ENCODE measurements at regions not wholly inside any gene's neighbourhood (a gene's known extent, or its start where the extent isn't known, plus 50 kb on each side); places are given as distances from the start of the nearest gene placed in this dataset.

DNA sequence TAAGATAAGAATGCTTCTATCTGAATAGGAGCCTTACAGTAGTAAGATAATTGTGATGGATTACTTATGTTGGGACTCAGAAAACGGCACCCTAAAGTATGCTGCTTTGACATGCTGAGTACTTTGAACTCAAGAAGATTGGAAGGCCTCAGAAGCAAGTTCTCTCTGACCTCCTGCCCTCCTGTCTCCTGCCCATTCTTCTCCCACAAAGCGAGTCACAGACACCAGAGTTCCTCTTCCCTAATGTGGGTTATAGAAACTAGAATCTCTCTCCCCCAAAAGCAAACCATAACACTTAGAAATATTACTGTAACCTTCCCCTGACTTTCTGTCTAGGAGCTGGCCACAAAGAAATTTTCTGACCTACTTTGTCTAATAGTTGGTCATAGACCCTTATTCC lies 76.5 kb downstream of the DDIT4L start:
- H3K36me3 ChIP-seq (replicated peaks; ENCODE audit: insufficient read depth, low read depth): no peaks in the 10 kb centered on the region
- H2AFZ ChIP-seq: no peak overlapping the region
- WGBS (ENCODE audit: low lambda C conversion rate, missing lambda C conversion rate): 65% methylated on average over 2 of the region's 2 CpGs
- H3K27ac ChIP-seq: no peak overlapping the region
- no peaks in the 10 kb centered on the region for H3K27me3 ChIP-seq
- TF ChIP-seq, protein P1, sequence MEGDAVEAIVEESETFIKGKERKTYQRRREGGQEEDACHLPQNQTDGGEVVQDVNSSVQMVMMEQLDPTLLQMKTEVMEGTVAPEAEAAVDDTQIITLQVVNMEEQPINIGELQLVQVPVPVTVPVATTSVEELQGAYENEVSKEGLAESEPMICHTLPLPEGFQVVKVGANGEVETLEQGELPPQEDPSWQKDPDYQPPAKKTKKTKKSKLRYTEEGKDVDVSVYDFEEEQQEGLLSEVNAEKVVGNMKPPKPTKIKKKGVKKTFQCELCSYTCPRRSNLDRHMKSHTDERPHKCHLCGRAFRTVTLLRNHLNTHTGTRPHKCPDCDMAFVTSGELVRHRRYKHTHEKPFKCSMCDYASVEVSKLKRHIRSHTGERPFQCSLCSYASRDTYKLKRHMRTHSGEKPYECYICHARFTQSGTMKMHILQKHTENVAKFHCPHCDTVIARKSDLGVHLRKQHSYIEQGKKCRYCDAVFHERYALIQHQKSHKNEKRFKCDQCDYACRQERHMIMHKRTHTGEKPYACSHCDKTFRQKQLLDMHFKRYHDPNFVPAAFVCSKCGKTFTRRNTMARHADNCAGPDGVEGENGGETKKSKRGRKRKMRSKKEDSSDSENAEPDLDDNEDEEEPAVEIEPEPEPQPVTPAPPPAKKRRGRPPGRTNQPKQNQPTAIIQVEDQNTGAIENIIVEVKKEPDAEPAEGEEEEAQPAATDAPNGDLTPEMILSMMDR (IDR thresholded peaks at IDR 0.05; ENCODE audit: poor library complexity): no peak
- no peak for TF ChIP-seq EZH2 (IDR thresholded peaks at IDR 0.05; ENCODE audit: borderline replicate concordance)
- no peak for TF ChIP-seq EZH2phosphoT487 (IDR thresholded peaks at IDR 0.05; ENCODE audit: low read depth, severe bottlenecking, unreplicated experiment)
- H3K4me3 ChIP-seq: no peak overlapping the region
- H3K9me2 ChIP-seq (replicated peaks; ENCODE audit: insufficient read depth): no peaks in the 10 kb centered on the region
- no peaks in the 10 kb centered on the region for H4K20me1 ChIP-seq (ENCODE audit: insufficient read depth, poor library complexity, severe bottlenecking)
- no peaks in the 10 kb centered on the region for H3K79me2 ChIP-seq
- H3K4me2 ChIP-seq: no peak overlapping the region
- H3K4me1 ChIP-seq (ENCODE audit: insufficient read depth): no peaks in the 10 kb centered on the region
- DNase-seq (ENCODE audit: low spot score): no peak
- no peaks in the 10 kb centered on the region for H3K9me3 ChIP-seq (ENCODE audit: low read depth)

DNA sequence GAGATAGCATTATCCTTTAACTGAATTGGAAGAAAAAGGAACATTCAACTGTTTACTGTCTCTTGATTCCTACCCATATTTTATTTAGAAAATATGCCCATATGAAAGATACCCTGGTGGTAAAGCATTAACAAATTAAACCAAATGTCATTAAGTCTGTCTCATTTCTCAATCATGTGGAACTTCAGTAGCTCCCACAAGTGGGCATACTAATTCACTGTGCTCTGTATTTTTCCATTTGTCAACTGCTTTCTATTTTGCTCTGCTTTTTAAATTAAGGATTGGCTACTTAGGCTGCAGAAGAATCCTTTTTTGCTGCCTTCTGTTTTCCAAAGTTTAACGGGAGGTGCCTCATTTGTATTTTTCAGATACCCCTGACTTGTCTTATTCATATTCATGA lies 77.2 kb downstream of the DDIT4L start:
- Histone ChIP-seq H2AFZ (no peak overlapping the region), H4K20me1 (ENCODE audit: insufficient read depth, poor library complexity, severe bottlenecking) (no peaks in the 10 kb centered on the region), H3K9me3 (ENCODE audit: low read depth) (no peaks in the 10 kb centered on the region), H3K4me1 (ENCODE audit: insufficient read depth) (no peaks in the 10 kb centered on the region), H3K9me2 (replicated peaks; ENCODE audit: insufficient read depth) (no peaks in the 10 kb centered on the region), H3K27ac (no peak overlapping the region), H3K4me2 (no peak overlapping the region), H3K36me3 (replicated peaks; ENCODE audit: insufficient read depth, low read depth) (no peaks in the 10 kb centered on the region), H3K27me3 (no peaks in the 10 kb centered on the region), H3K79me2 (no peaks in the 10 kb centered on the region), H3K4me3 (no peak overlapping the region)
- no peak for TF ChIP-seq EZH2 (IDR thresholded peaks at IDR 0.05; ENCODE audit: borderline replicate concordance)
- TF ChIP-seq EZH2phosphoT487 (IDR thresholded peaks at IDR 0.05; ENCODE audit: low read depth, severe bottlenecking, unreplicated experiment): no peak
- no peak for DNase-seq (ENCODE audit: low spot score)
- 56% methylated on average over 1 of the region's 1 CpG for WGBS (ENCODE audit: low lambda C conversion rate, missing lambda C conversion rate)

- WGBS (ENCODE audit: low lambda C conversion rate, missing lambda C conversion rate): 59% methylated on average over 2 of the region's 2 CpGs
- TF ChIP-seq, protein P1 (IDR thresholded peaks at IDR 0.05; ENCODE audit: poor library complexity): no peak
- TF ChIP-seq EZH2phosphoT487 (IDR thresholded peaks at IDR 0.05; ENCODE audit: low read depth, severe bottlenecking, unreplicated experiment) (no peak), EZH2 (IDR thresholded peaks at IDR 0.05; ENCODE audit: borderline replicate concordance) (no peak)
- H3K36me3 ChIP-seq (replicated peaks; ENCODE audit: insufficient read depth, low read depth): no peaks in the 10 kb centered on the region
Observed at GRCh38 chr4:100109921-100110320, 80.3 kb downstream of the DDIT4L start.

GRCh38 chr4:100108869-100109268 lies 81.4 kb downstream of the DDIT4L start:
- Histone ChIP-seq H3K4me2 (no peak overlapping the region), H3K9me3 (ENCODE audit: low read depth) (no peaks in the 10 kb centered on the region), H3K4me3 (no peak overlapping the region), H3K36me3 (replicated peaks; ENCODE audit: insufficient read depth, low read depth) (no peaks in the 10 kb centered on the region), H3K9me2 (replicated peaks; ENCODE audit: insufficient read depth) (no peaks in the 10 kb centered on the region), H4K20me1 (ENCODE audit: insufficient read depth, poor library complexity, severe bottlenecking) (no peaks in the 10 kb centered on the region), H2AFZ (no peak overlapping the region), H3K4me1 (ENCODE audit: insufficient read depth) (no peaks in the 10 kb centered on the region), H3K27ac (no peak overlapping the region), H3K27me3 (no peaks in the 10 kb centered on the region), H3K79me2 (no peaks in the 10 kb centered on the region)
- TF ChIP-seq EZH2phosphoT487 (IDR thresholded peaks at IDR 0.05; ENCODE audit: low read depth, severe bottlenecking, unreplicated experiment) (no peak), EZH2 (IDR thresholded peaks at IDR 0.05; ENCODE audit: borderline replicate concordance) (no peak)
- TF ChIP-seq, protein P1 (IDR thresholded peaks at IDR 0.05; ENCODE audit: poor library complexity): no peak
- DNase-seq (ENCODE audit: low spot score): no peak

More at GRCh38 chr4:100109921-100110320, 80.3 kb downstream of the DDIT4L start:
- no peaks in the 10 kb centered on the region for H3K9me2 ChIP-seq (replicated peaks; ENCODE audit: insufficient read depth)
- no peak overlapping the region for H3K4me2 ChIP-seq
- no peak overlapping the region for H2AFZ ChIP-seq
- H3K4me3 ChIP-seq: no peak overlapping the region
- H3K4me1 ChIP-seq (ENCODE audit: insufficient read depth): no peaks in the 10 kb centered on the region
- H3K9me3 ChIP-seq (ENCODE audit: low read depth): no peaks in the 10 kb centered on the region
- no peaks in the 10 kb centered on the region for H4K20me1 ChIP-seq (ENCODE audit: insufficient read depth, poor library complexity, severe bottlenecking)
- no peak overlapping the region for H3K27ac ChIP-seq
- no peak for DNase-seq (ENCODE audit: low spot score)
- no peaks in the 10 kb centered on the region for H3K27me3 ChIP-seq
- no peaks in the 10 kb centered on the region for H3K79me2 ChIP-seq
